ENCODE measurements at regions not wholly inside any gene's neighbourhood (a gene's known extent, or its start where the extent isn't known, plus 50 kb on each side); places are given as distances from the start of the nearest gene placed in this dataset.

- TF ChIP-seq ZNF462 (CRISPR knock-in tag; IDR thresholded peaks at IDR 0.05) (no peak), CREB1 (CRISPR knock-in tag; IDR thresholded peaks at IDR 0.05; ENCODE audit: low read depth) (no peak), POLR2AphosphoS5 (IDR thresholded peaks at IDR 0.05; ENCODE audit: low read depth) (no peak)
Observed at GRCh38 chr3:94596141-94596540, 533.3 kb downstream of the NSUN3 start (continued).

- H3F3A ChIP-seq (replicated peaks; ENCODE audit: low read depth) = no peaks in the 10 kb centered on the region
- no peaks in the 10 kb centered on the region for H3K36me3 Mint-ChIP-seq (ENCODE audit: low read depth)
- no peak overlapping the region for H3K27ac ChIP-seq (ENCODE audit: low read depth)
- no peak overlapping the region for H3K4me3 Mint-ChIP-seq
- peaks cover 16% of the 10 kb centered on the region for H3K4me1 Mint-ChIP-seq
- H3K27me3 Mint-ChIP-seq (ENCODE audit: insufficient read depth, low read depth, poor library complexity) = no peaks in the 10 kb centered on the region
- H3K9me3 Mint-ChIP-seq = no peaks in the 10 kb centered on the region
- no peaks in the 10 kb centered on the region for H3K79me2 ChIP-seq (replicated peaks; ENCODE audit: insufficient read depth)
- H3K4me2 ChIP-seq = no peak overlapping the region
- H4K20me1 ChIP-seq (replicated peaks; ENCODE audit: insufficient read depth) = no peaks in the 10 kb centered on the region
- no peak overlapping the region for H3K4me3 ChIP-seq
- H3K9me2 ChIP-seq (ENCODE audit: insufficient read depth) = no peaks in the 10 kb centered on the region
- no peak overlapping the region for H3K27ac Mint-ChIP-seq
- no peaks in the 10 kb centered on the region for H3K4me1 ChIP-seq (ENCODE audit: insufficient read depth)
- H3K27me3 ChIP-seq (ENCODE audit: insufficient read depth) = no peaks in the 10 kb centered on the region
- H3K36me3 ChIP-seq (ENCODE audit: insufficient read depth) = no peaks in the 10 kb centered on the region
- no peak for TF ChIP-seq JUNB (IDR thresholded peaks at IDR 0.05; ENCODE audit: unreplicated experiment)
- no peak for TF ChIP-seq EZH2 (IDR thresholded peaks at IDR 0.05; ENCODE audit: low read depth, unreplicated experiment)
- no peak for TF ChIP-seq STAT1 (IDR thresholded peaks at IDR 0.05; ENCODE audit: unreplicated experiment)
- DNase-seq (ENCODE audit: low spot score) (no peak), ATAC-seq (no peak)
- no peak overlapping the region for H2AFZ ChIP-seq
Observed at GRCh38 chr3:94596887-94597566, 534.2 kb downstream of the NSUN3 start.

Data from GM23338 (cell line).